PC-3 (cell line): ENCODE measurements at regions not wholly inside any gene's neighbourhood (a gene's known extent, or its start where the extent isn't known, plus 50 kb on each side); places are given as distances from the start of the nearest gene placed in this dataset.

ENCODE experiments used
- ATAC-seq: fragments of 200-7000 bp; cut with Tn5 transposase; 2 replicates; pipeline ENCODE4 v1.9.1; 2020; ENCODE audit warnings: mild to moderate bottlenecking, moderate library complexity
- BruUV-seq: library from RNA; stranded (reverse); fragments of 400-500 nt; replicated peaks from 2 replicates; lab custom pipeline; 2021; lab: Mats Ljungman, UMichigan
- CTCF ChIA-PET: fragments of 300-600 bp; sonication (Branson Sonifier 250); formaldehyde crosslinking; loops from one replicate; lab custom pipeline; 2022; ENCODE audit warnings: antibody characterized with exemption; lab: Charles Lee
- POLR2A ChIA-PET: fragments of 300-600 bp; sonication (Branson Sonifier 250); formaldehyde crosslinking; loops from one replicate; lab custom pipeline; 2022; ENCODE audit warnings: antibody characterized with exemption; ENCODE audit not compliant: unreplicated experiment; lab: Charles Lee
- DNase-seq: peaks from one replicate; pipeline ENCODE4 v3.0.0-alpha.2; 2015
- H2AFZ ChIP-seq: fragments of 300-600 bp; sonication (generic); 2 replicates; pipeline ENCODE4 v1.6.0; 2016; ENCODE audit warnings: antibody characterized with exemption, low read length
- H3F3A ChIP-seq: fragments of 300-600 bp; sonication (generic); one replicate; pipeline ENCODE4 v1.6.0; 2017; ENCODE audit warnings: antibody characterized with exemption, low read length, control low read depth, mild to moderate bottlenecking; ENCODE audit not compliant: unreplicated experiment
- H3K27ac ChIP-seq: fragments of 300-600 bp; sonication (generic); 2 replicates; pipeline ENCODE4 v1.5.1; 2016; ENCODE audit warnings: mild to moderate bottlenecking, low read length
- H3K27me3 ChIP-seq: fragments of 300-600 bp; sonication (generic); 2 replicates; pipeline ENCODE4 v1.6.1; 2016; ENCODE audit warnings: low read length, mixed read lengths
- H3K36me3 ChIP-seq: fragments of 300-600 bp; sonication (generic); 2 replicates; pipeline ENCODE4 v1.6.1; 2016; ENCODE audit warnings: low read depth, mixed run types, low read length, mixed read lengths
- H3K4me1 ChIP-seq: fragments of 300-600 bp; sonication (generic); 2 replicates; pipeline ENCODE4 v1.5.1; 2016; ENCODE audit warnings: low read length; ENCODE audit not compliant: insufficient read depth
- H3K4me2 ChIP-seq: fragments of 300-600 bp; sonication (generic); 2 replicates; pipeline ENCODE4 v1.6.0; 2016; ENCODE audit warnings: low read length
- H3K4me3 ChIP-seq: fragments of 300-600 bp; sonication (generic); 2 replicates; pipeline ENCODE4 v1.5.1; 2016; ENCODE audit warnings: mild to moderate bottlenecking, low read length, mixed read lengths
- H3K79me2 ChIP-seq: fragments of 300-600 bp; sonication (generic); 2 replicates; pipeline ENCODE4 v1.6.1; 2017; ENCODE audit warnings: low read length, mixed read lengths
- H3K9ac ChIP-seq: fragments of 300-600 bp; sonication (generic); 2 replicates; pipeline ENCODE4 v1.6.0; 2016; ENCODE audit warnings: mild to moderate bottlenecking, low read length
- H3K9me2 ChIP-seq: fragments of 300-600 bp; sonication (generic); replicated peaks from 2 replicates; pipeline ENCODE4 v1.6.1; 2016; ENCODE audit warnings: mixed run types, low read length, mixed read lengths
- H3K9me3 ChIP-seq: fragments of 300-600 bp; sonication (generic); 2 replicates; pipeline ENCODE4 v1.6.1; 2016; ENCODE audit warnings: low read length, mixed read lengths
- H4K20me1 ChIP-seq: fragments of 300-600 bp; sonication (generic); 2 replicates; pipeline ENCODE4 v1.6.1; 2016; ENCODE audit warnings: low read length, mixed read lengths
- EZH2 ChIP-seq: fragments of 300-600 bp; sonication (generic); IDR thresholded peaks from one replicate; pipeline ENCODE4 v1.6.1; 2017; ENCODE audit warnings: antibody characterized with exemption, mild to moderate bottlenecking, low read length; ENCODE audit not compliant: unreplicated experiment
- EZH2phosphoT487 ChIP-seq: fragments of 300-600 bp; sonication (generic); IDR thresholded peaks from 2 replicates; pipeline ENCODE4 v1.6.1; 2018; ENCODE audit warnings: mild to moderate bottlenecking, antibody characterized with exemption, low read length, borderline replicate concordance
- intact Hi-C: fragments of 100-400 bp; cut with micrococcal nuclease; formaldehyde crosslinking; loops from 2 replicates; pipeline ENCODE4 v1.9.0; 2023
- TF ChIP-seq, protein P1 (sequence below): fragments of 300-600 bp; sonication (generic); conservative IDR thresholded peaks from 2 replicates; pipeline ENCODE4 v1.5.1; 2017; ENCODE audit warnings: antibody characterized with exemption, low read depth, mild to moderate bottlenecking, low read length

DNA sequence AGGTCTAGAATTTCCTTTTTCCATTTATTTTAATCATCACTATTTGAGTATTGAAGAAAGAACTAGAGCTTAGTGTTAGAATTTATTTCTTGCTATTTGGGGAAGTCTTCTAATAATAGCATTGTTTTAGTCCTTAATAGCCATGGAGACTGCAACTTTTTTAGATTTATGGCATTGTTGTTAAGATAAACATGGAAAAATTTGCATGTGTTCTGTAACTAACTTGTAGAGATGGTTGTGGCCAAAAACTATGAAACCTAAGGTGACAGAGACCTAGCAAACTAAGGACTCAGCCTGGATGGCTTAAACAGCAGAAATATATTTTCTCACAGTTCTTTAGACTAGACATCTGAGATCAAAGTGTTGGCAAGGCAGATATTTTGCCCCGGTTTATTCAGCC is 246.4 kb downstream of the SPRY2 start:
- ChIA-PET POLR2A (no interaction called here), CTCF (no interaction called here)
- no peaks in the 10 kb centered on the region for H3K27me3 ChIP-seq
- H3F3A ChIP-seq: no peaks in the 10 kb centered on the region
- no peak overlapping the region for H3K4me3 ChIP-seq
- TF ChIP-seq EZH2phosphoT487: no peak
- TF ChIP-seq, protein P1, sequence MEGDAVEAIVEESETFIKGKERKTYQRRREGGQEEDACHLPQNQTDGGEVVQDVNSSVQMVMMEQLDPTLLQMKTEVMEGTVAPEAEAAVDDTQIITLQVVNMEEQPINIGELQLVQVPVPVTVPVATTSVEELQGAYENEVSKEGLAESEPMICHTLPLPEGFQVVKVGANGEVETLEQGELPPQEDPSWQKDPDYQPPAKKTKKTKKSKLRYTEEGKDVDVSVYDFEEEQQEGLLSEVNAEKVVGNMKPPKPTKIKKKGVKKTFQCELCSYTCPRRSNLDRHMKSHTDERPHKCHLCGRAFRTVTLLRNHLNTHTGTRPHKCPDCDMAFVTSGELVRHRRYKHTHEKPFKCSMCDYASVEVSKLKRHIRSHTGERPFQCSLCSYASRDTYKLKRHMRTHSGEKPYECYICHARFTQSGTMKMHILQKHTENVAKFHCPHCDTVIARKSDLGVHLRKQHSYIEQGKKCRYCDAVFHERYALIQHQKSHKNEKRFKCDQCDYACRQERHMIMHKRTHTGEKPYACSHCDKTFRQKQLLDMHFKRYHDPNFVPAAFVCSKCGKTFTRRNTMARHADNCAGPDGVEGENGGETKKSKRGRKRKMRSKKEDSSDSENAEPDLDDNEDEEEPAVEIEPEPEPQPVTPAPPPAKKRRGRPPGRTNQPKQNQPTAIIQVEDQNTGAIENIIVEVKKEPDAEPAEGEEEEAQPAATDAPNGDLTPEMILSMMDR: no peak
- TF ChIP-seq EZH2: no peak
- H3K4me1 ChIP-seq: no peaks in the 10 kb centered on the region
- H3K36me3 ChIP-seq: no peaks in the 10 kb centered on the region
- DNase-seq (no peak), ATAC-seq (no peak)
- no peaks in the 10 kb centered on the region for H4K20me1 ChIP-seq
- no peak overlapping the region for H3K27ac ChIP-seq
- H3K79me2 ChIP-seq: no peaks in the 10 kb centered on the region
- H3K9me3 ChIP-seq: no peaks in the 10 kb centered on the region
- BruUV-seq: no TSS peak
- no peak overlapping the region for H3K4me2 ChIP-seq
- H2AFZ ChIP-seq: no peak overlapping the region
- intact Hi-C loops: no loop called here
- H3K9ac ChIP-seq: no peak overlapping the region
- no peaks in the 10 kb centered on the region for H3K9me2 ChIP-seq

DNA sequence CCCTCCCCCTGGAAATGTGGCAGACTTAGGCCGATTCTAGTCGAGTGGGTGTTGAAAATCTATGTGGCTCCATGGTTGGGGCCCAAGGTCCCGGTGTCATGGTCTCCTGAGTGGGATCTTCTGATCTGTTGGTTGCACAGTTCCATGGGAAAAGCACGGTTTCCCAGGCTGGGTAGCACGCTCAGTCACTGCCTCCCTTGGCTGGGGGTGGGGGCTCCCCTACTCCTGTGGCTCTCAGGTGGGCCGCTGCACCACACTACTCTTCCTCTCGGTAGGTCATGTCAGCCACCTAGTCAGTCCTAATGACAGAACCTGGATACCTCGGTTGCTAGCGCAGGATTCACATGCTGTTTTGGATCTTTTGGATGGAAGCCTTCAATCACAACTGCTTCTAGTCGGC is 247.0 kb downstream of the SPRY2 start:
- H3K27me3 ChIP-seq: no peaks in the 10 kb centered on the region
- intact Hi-C loops: no loop called here
- H3K27ac ChIP-seq: no peak overlapping the region
- ChIA-PET POLR2A (no interaction called here), CTCF (no interaction called here)
- H3K9me3 ChIP-seq: no peaks in the 10 kb centered on the region
- no peak overlapping the region for H3K9ac ChIP-seq
- H3K79me2 ChIP-seq: no peaks in the 10 kb centered on the region
- H4K20me1 ChIP-seq: no peaks in the 10 kb centered on the region
- no peaks in the 10 kb centered on the region for H3K4me1 ChIP-seq
- no peaks in the 10 kb centered on the region for H3K36me3 ChIP-seq
- no peak for ATAC-seq
- no peak for TF ChIP-seq EZH2
- TF ChIP-seq, protein P1: no peak
- no peak for TF ChIP-seq EZH2phosphoT487
- no peaks in the 10 kb centered on the region for H3K9me2 ChIP-seq
- H3K4me2 ChIP-seq: no peak overlapping the region
- H3F3A ChIP-seq: no peaks in the 10 kb centered on the region
- BruUV-seq: no TSS peak
- no peak overlapping the region for H2AFZ ChIP-seq
- no peak overlapping the region for H3K4me3 ChIP-seq
- DNase-seq: no peak

GRCh38 chr13:80086304-80086721 is 254.6 kb downstream of the SPRY2 start:
- ATAC-seq: peak; percentile 92
- H3K9me3 ChIP-seq: no peaks in the 10 kb centered on the region
- peak overlapping the region; percentile 98 for H3K27ac ChIP-seq
- H3K79me2 ChIP-seq: no peaks in the 10 kb centered on the region
- H3K4me2 ChIP-seq: peak overlapping the region; percentile 60
- TF ChIP-seq, protein P1: no peak
- TF ChIP-seq EZH2 (no peak), EZH2phosphoT487 (no peak)
- H3K9me2 ChIP-seq: no peaks in the 10 kb centered on the region
- H3K9ac ChIP-seq: peak overlapping the region; percentile 70
- no peaks in the 10 kb centered on the region for H3F3A ChIP-seq
- no peaks in the 10 kb centered on the region for H3K27me3 ChIP-seq
- no peaks in the 10 kb centered on the region for H4K20me1 ChIP-seq
- intact Hi-C loops: loop anchor here (1.0 to 5.0 kb wide), 4 partner anchors 46 to 310 kb away; no protein-coding TSS in a partner anchor
- CTCF ChIA-PET: no interaction called here
- POLR2A ChIA-PET: interaction anchor here (0.6 kb wide), 3 partner anchors 228 to 254 kb away, joined by 3 read pairs; no protein-coding TSS in a partner anchor
- H3K4me1 ChIP-seq: peaks cover 56% of the 10 kb centered on the region
- no TSS peak for BruUV-seq
- H3K4me3 ChIP-seq: no peak overlapping the region
- no peaks in the 10 kb centered on the region for H3K36me3 ChIP-seq
- peak; percentile 88 for DNase-seq
- H2AFZ ChIP-seq: 0 out of 2 replicates have a peak overlapping the region, but pooled peaks have one; percentile 27
